ENCODE measurements at regions not wholly inside any gene's neighbourhood (a gene's known extent, or its start where the extent isn't known, plus 50 kb on each side); places are given as distances from the start of the nearest gene placed in this dataset.

DNA sequence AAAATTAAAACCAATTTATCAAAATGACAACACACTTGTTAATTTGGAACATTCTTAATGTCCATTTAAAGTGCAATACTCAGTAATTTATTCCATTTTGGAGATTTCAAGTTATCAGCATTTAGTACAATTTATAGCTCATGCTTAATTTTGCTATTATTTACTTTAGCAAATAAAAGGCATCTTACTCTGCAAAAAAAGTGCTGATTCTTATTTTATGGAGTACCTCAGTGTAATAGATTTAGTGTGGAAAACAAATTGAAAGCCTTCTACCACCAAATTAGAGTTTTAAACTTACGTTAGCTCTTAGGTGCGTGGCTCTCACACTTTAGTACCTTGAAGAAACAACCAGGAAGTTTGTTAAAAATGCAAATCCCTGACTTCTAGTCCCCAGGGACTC is 208.4 kb upstream of the NRIP1 start:
- Histone ChIP-seq H3K27ac (ENCODE audit: extremely low read depth, low read depth, low read length) (no peak overlapping the region), H3K9me3 (ENCODE audit: control insufficient read depth, insufficient read depth, low read depth, low read length) (no peaks in the 10 kb centered on the region), H3K36me3 (ENCODE audit: control insufficient read depth in 2 of 2, insufficient read depth in 1 of 2, low read length in 2 of 2) (no peaks in the 10 kb centered on the region), H3K4me3 (ENCODE audit: low read depth, low read length) (no peak overlapping the region), H3K4me1 (ENCODE audit: control insufficient read depth, insufficient read depth, low read length) (no peaks in the 10 kb centered on the region)
- ChIA-PET CTCF (no interaction called here), POLR2A (no interaction called here)
- TF ChIP-seq ZNF341 (tag by site-specific recombination; IDR thresholded peaks at IDR 0.05; ENCODE audit: low read depth) (no peak), ZNF521 (tag by site-specific recombination; IDR thresholded peaks at IDR 0.05) (no peak), ZNF501 (tag by site-specific recombination; IDR thresholded peaks at IDR 0.05) (no peak), SP7 (tag by site-specific recombination; IDR thresholded peaks at IDR 0.05) (no peak), ZNF561 (tag by site-specific recombination; IDR thresholded peaks at IDR 0.05; ENCODE audit: borderline replicate concordance) (no peak), ZNF174 (tag by site-specific recombination; IDR thresholded peaks at IDR 0.05) (no peak), ZNF629 (tag by site-specific recombination; IDR thresholded peaks at IDR 0.05) (no peak), ZSCAN23 (tag by site-specific recombination; IDR thresholded peaks at IDR 0.05) (no peak), ZNF311 (tag by site-specific recombination; IDR thresholded peaks at IDR 0.05; ENCODE audit: borderline replicate concordance) (no peak), ZNF660 (tag by site-specific recombination; IDR thresholded peaks at IDR 0.05) (no peak), ZNF146 (tag by site-specific recombination; IDR thresholded peaks at IDR 0.05) (no peak), ZNF555 (tag by site-specific recombination; conservative IDR thresholded peaks at IDR 0.05) (no peak)
- TF ChIP-seq, protein P1, sequence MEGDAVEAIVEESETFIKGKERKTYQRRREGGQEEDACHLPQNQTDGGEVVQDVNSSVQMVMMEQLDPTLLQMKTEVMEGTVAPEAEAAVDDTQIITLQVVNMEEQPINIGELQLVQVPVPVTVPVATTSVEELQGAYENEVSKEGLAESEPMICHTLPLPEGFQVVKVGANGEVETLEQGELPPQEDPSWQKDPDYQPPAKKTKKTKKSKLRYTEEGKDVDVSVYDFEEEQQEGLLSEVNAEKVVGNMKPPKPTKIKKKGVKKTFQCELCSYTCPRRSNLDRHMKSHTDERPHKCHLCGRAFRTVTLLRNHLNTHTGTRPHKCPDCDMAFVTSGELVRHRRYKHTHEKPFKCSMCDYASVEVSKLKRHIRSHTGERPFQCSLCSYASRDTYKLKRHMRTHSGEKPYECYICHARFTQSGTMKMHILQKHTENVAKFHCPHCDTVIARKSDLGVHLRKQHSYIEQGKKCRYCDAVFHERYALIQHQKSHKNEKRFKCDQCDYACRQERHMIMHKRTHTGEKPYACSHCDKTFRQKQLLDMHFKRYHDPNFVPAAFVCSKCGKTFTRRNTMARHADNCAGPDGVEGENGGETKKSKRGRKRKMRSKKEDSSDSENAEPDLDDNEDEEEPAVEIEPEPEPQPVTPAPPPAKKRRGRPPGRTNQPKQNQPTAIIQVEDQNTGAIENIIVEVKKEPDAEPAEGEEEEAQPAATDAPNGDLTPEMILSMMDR (tag by site-specific recombination; IDR thresholded peaks at IDR 0.05) = no peak
- TF ChIP-seq, protein P2, sequence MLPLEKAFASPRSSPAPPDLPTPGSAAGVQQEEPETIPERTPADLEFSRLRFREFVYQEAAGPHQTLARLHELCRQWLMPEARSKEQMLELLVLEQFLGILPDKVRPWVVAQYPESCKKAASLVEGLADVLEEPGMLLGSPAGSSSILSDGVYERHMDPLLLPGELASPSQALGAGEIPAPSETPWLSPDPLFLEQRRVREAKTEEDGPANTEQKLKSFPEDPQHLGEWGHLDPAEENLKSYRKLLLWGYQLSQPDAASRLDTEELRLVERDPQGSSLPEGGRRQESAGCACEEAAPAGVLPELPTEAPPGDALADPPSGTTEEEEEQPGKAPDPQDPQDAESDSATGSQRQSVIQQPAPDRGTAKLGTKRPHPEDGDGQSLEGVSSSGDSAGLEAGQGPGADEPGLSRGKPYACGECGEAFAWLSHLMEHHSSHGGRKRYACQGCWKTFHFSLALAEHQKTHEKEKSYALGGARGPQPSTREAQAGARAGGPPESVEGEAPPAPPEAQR (tag by site-specific recombination; IDR thresholded peaks at IDR 0.05) = no peak
- TF ChIP-seq, protein P3, sequence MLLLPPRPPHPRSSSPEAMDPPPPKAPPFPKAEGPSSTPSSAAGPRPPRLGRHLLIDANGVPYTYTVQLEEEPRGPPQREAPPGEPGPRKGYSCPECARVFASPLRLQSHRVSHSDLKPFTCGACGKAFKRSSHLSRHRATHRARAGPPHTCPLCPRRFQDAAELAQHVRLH (tag by site-specific recombination; IDR thresholded peaks at IDR 0.05) = no peak
- TF ChIP-seq, protein P4, sequence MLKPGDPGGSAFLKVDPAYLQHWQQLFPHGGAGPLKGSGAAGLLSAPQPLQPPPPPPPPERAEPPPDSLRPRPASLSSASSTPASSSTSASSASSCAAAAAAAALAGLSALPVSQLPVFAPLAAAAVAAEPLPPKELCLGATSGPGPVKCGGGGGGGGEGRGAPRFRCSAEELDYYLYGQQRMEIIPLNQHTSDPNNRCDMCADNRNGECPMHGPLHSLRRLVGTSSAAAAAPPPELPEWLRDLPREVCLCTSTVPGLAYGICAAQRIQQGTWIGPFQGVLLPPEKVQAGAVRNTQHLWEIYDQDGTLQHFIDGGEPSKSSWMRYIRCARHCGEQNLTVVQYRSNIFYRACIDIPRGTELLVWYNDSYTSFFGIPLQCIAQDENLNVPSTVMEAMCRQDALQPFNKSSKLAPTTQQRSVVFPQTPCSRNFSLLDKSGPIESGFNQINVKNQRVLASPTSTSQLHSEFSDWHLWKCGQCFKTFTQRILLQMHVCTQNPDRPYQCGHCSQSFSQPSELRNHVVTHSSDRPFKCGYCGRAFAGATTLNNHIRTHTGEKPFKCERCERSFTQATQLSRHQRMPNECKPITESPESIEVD (tag by site-specific recombination; IDR thresholded peaks at IDR 0.05) = no peak
- TF ChIP-seq, protein P5, sequence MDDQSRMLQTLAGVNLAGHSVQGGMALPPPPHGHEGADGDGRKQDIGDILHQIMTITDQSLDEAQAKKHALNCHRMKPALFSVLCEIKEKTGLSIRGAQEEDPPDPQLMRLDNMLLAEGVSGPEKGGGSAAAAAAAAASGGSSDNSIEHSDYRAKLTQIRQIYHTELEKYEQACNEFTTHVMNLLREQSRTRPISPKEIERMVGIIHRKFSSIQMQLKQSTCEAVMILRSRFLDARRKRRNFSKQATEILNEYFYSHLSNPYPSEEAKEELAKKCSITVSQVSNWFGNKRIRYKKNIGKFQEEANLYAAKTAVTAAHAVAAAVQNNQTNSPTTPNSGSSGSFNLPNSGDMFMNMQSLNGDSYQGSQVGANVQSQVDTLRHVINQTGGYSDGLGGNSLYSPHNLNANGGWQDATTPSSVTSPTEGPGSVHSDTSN (CRISPR knock-in tag; IDR thresholded peaks at IDR 0.05) = no peak

DNA sequence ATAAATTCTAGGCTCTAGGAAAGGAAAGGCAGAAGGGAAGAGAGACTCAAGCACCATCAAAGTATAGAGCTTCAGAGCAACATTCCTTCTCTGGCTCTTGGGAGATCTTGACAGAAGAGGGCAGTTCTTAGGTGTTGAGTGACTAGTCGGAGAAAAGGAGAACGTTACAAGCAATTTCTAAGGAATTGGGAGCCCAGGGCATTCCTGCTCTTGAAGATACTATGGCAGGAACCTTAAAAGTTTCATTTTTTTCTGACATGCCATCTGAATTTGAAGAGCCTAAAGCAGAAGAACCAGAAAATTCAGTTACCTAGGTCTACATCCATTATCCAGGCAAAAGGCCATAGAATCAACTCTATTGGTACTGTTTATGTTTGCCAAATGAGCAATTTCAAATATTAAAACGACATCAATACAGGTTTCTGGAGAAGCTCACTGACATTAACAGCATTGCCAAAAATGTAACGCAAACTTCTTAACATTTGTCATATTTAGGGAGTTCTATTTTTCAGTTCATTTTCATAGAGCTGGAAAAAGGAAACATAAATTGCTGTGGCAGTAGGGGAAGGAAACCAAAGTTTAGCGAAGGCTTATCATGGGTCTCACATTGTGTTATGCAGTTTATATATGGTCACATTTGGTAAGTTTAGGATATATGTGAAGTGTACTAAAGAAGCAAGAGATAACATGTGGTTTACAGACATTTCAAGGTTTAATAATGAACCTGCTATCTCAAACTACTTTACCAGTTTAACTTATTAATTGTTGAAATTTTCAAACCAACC is 210.1 kb upstream of the NRIP1 start:
- H3K36me3 ChIP-seq (ENCODE audit: control insufficient read depth in 2 of 2, insufficient read depth in 1 of 2, low read length in 2 of 2) = no peaks in the 10 kb centered on the region
- POLR2A ChIA-PET = no interaction called here
- H3K4me1 ChIP-seq (ENCODE audit: control insufficient read depth, insufficient read depth, low read length) = no peaks in the 10 kb centered on the region
- no peak overlapping the region for H3K27ac ChIP-seq (ENCODE audit: extremely low read depth, low read depth, low read length)
- no peak overlapping the region for H3K4me3 ChIP-seq (ENCODE audit: low read depth, low read length)
- no peaks in the 10 kb centered on the region for H3K9me3 ChIP-seq (ENCODE audit: control insufficient read depth, insufficient read depth, low read depth, low read length)
- CTCF ChIA-PET = interaction anchor here (1.4 kb wide), 1 partner anchor 208 kb away, joined by 4 read pairs; no protein-coding TSS in a partner anchor
- TF ChIP-seq ZNF404 (tag by site-specific recombination; IDR thresholded peaks at IDR 0.05) = no peak
- TF ChIP-seq, protein P6, sequence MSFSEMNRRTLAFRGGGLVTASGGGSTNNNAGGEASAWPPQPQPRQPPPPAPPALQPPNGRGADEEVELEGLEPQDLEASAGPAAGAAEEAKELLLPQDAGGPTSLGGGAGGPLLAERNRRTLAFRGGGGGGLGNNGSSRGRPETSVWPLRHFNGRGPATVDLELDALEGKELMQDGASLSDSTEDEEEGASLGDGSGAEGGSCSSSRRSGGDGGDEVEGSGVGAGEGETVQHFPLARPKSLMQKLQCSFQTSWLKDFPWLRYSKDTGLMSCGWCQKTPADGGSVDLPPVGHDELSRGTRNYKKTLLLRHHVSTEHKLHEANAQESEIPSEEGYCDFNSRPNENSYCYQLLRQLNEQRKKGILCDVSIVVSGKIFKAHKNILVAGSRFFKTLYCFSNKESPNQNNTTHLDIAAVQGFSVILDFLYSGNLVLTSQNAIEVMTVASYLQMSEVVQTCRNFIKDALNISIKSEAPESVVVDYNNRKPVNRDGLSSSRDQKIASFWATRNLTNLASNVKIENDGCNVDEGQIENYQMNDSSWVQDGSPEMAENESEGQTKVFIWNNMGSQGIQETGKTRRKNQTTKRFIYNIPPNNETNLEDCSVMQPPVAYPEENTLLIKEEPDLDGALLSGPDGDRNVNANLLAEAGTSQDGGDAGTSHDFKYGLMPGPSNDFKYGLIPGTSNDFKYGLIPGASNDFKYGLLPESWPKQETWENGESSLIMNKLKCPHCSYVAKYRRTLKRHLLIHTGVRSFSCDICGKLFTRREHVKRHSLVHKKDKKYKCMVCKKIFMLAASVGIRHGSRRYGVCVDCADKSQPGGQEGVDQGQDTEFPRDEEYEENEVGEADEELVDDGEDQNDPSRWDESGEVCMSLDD (tag by site-specific recombination; IDR thresholded peaks at IDR 0.05) = no peak
- TF ChIP-seq ZXDB (tag by site-specific recombination; IDR thresholded peaks at IDR 0.05) = no peak
- no peak for TF ChIP-seq ZNF138 (tag by site-specific recombination; IDR thresholded peaks at IDR 0.05; ENCODE audit: borderline replicate concordance)
- no peak for TF ChIP-seq ZNF785 (tag by site-specific recombination; IDR thresholded peaks at IDR 0.05)
- TF ChIP-seq ZNF776 (tag by site-specific recombination; IDR thresholded peaks at IDR 0.05; ENCODE audit: borderline replicate concordance) = no peak
- no peak for TF ChIP-seq ZIC2 (tag by site-specific recombination; IDR thresholded peaks at IDR 0.05)
- TF ChIP-seq SCRT1 (tag by site-specific recombination; IDR thresholded peaks at IDR 0.05; ENCODE audit: borderline replicate concordance) = no peak

All from HEK293 (cell line).